Kidney (tissue), 13 donors: ENCODE measurements at regions not wholly inside any gene's neighbourhood (a gene's known extent, or its start where the extent isn't known, plus 50 kb on each side); places are given as distances from the start of the nearest gene placed in this dataset.

Experiments
- DNase-seq, 5 donors: peaks; one replicate each; pipeline ENCODE4 v3.0.0-alpha.2; 2013 to 2020
- FAIRE-seq: peaks from 2 replicates; lab custom pipeline; 2012; peaks lifted over from hg19 to GRCh38; lab: Jason Lieb, UNC
- H3K27ac ChIP-seq, 2 donors: one replicate each; pipeline ENCODE4 v1.7.0; 2013; ENCODE audit warnings: low read depth in 2 of 2, low read length in 2 of 2, inconsistent platforms in 1 of 2
- H3K27me3 ChIP-seq: one replicate; pipeline ENCODE4 v1.7.1; 2013; ENCODE audit warnings: low read length, inconsistent platforms; ENCODE audit not compliant: control insufficient read depth, insufficient read depth
- H3K36me3 ChIP-seq, 3 donors: one replicate each; pipeline versions ENCODE4 v1.7.0 to v1.7.1; 2013; ENCODE audit warnings: low read length in 3 of 3, control low read depth in 1 of 3, inconsistent platforms in 1 of 3; ENCODE audit not compliant: insufficient read depth in 3 of 3, control insufficient read depth in 2 of 3
- H3K4me1 ChIP-seq, 3 donors: one replicate each; pipeline versions ENCODE4 v1.7.0 to v1.7.1; 2013; ENCODE audit warnings: low read length in 3 of 3, inconsistent platforms in 1 of 3, low read depth in 1 of 3; ENCODE audit not compliant: control insufficient read depth in 2 of 3, insufficient read depth in 2 of 3
- H3K4me3 ChIP-seq, 3 donors: one replicate each; pipeline versions ENCODE4 v1.7.0 to v1.8.1; 2013; ENCODE audit warnings: low read length in 3 of 3, control low read depth in 1 of 3, inconsistent platforms in 1 of 3
- H3K9ac ChIP-seq, 3 donors: one replicate each; pipeline versions ENCODE4 v1.7.0 to v1.7.1; 2013; ENCODE audit warnings: low read length in 3 of 3, control low read depth in 1 of 3, inconsistent platforms in 1 of 3
- H3K9me3 ChIP-seq, 3 donors: one replicate each; pipeline versions ENCODE4 v1.7.0 to v1.7.1; 2013; ENCODE audit warnings: low read length in 3 of 3, control low read depth in 1 of 3, inconsistent platforms in 1 of 3; ENCODE audit not compliant: control insufficient read depth in 2 of 3, insufficient read depth in 1 of 3
- CTCF ChIP-seq: IDR thresholded peaks from 3 replicates; pipeline ENCODE4 v1.5.1; 2012; ENCODE audit warnings: mild to moderate bottlenecking, moderate library complexity, borderline replicate concordance; ENCODE audit not compliant: insufficient read depth; ENCODE audit errors: extremely low read depth
- intact Hi-C: fragments of 100-400 bp; cut with DNase I; formaldehyde crosslinking; loops from one replicate; pipeline ENCODE4 v1.11.1; 2022
- donor health status: control.
- donor health status: control.
- donor health status: control.
- donor health status: control.
- donor health status: control.
- donor health status: DM: yes; HTN: yes; CAD: no.
- donor health status: Normal renal cell carcinoma (clear cell type).

GRCh38 chr10:106436123-106436715 lies 728.3 kb downstream of the SORCS1 start:
- DNase-seq, result peak in 1 of 5 donors; percentile 37
- TF ChIP-seq CTCF, result no peak

GRCh38 chr10:106435081-106435480 lies 729.4 kb downstream of the SORCS1 start:
- no peak overlapping the region for H3K27ac ChIP-seq
- no peak overlapping the region for H3K4me3 ChIP-seq
- no peaks in the 10 kb centered on the region for H3K36me3 ChIP-seq
- no peaks in the 10 kb centered on the region for H3K27me3 ChIP-seq
- H3K9ac ChIP-seq, result no peak overlapping the region
- intact Hi-C loops, result no loop called here
- no peaks in the 10 kb centered on the region for H3K4me1 ChIP-seq
- FAIRE-seq (no peak), DNase-seq (no peak)
- H3K9me3 ChIP-seq, result no peaks in the 10 kb centered on the region
- no peak for TF ChIP-seq CTCF

More at GRCh38 chr10:106436123-106436715, 728.3 kb downstream of the SORCS1 start:
- no peaks in the 10 kb centered on the region for H3K27me3 ChIP-seq
- H3K4me3 ChIP-seq, result no peak overlapping the region
- H3K9ac ChIP-seq, result no peak overlapping the region
- H3K4me1 ChIP-seq, result no peaks in the 10 kb centered on the region
- no peaks in the 10 kb centered on the region for H3K9me3 ChIP-seq
- no peaks in the 10 kb centered on the region for H3K36me3 ChIP-seq
- intact Hi-C loops, result no loop called here
- H3K27ac ChIP-seq, result no peak overlapping the region
- no peak for FAIRE-seq

GRCh38 chr10:106424981-106425380 lies 739.5 kb downstream of the SORCS1 start:
- Histone ChIP-seq H3K27ac (no peak overlapping the region), H3K9ac (no peak overlapping the region), H3K27me3 (no peaks in the 10 kb centered on the region), H3K4me3 (no peak overlapping the region), H3K9me3 (no peaks in the 10 kb centered on the region), H3K4me1 (no peaks in the 10 kb centered on the region), H3K36me3 (no peaks in the 10 kb centered on the region)
- no peak for TF ChIP-seq CTCF
- DNase-seq (no peak), FAIRE-seq (no peak)
- intact Hi-C loops, result no loop called here

GRCh38 chr10:106424054-106424453 lies 740.5 kb downstream of the SORCS1 start:
- Histone ChIP-seq H3K4me3 (no peak overlapping the region), H3K27me3 (no peaks in the 10 kb centered on the region), H3K4me1 (no peaks in the 10 kb centered on the region), H3K27ac (no peak overlapping the region), H3K36me3 (no peaks in the 10 kb centered on the region), H3K9me3 (no peaks in the 10 kb centered on the region), H3K9ac (no peak overlapping the region)
- intact Hi-C loops, result no loop called here
- TF ChIP-seq CTCF, result no peak
- FAIRE-seq (no peak), DNase-seq (no peak)
